ENCODE measurements at regions not wholly inside any gene's neighbourhood (a gene's known extent, or its start where the extent isn't known, plus 50 kb on each side); places are given as distances from the start of the nearest gene placed in this dataset.

- POLR2A ChIA-PET = no interaction called here
- no peaks in the 10 kb centered on the region for H3K9me3 ChIP-seq (ENCODE audit: control insufficient read depth, insufficient read depth, low read depth, low read length)
- CTCF ChIA-PET = no interaction called here
- DNase-seq (ENCODE audit: low read depth, low spot score) (no peak), ATAC-seq (no peak)
- H3K4me3 ChIP-seq (ENCODE audit: low read depth in 2 of 2, low read length in 2 of 2) = no peak overlapping the region
- no peaks in the 10 kb centered on the region for H3K36me3 ChIP-seq (ENCODE audit: control insufficient read depth, insufficient read depth, low read length)
- no peaks in the 10 kb centered on the region for H3K27me3 ChIP-seq (ENCODE audit: control insufficient read depth, insufficient read depth, low read length)
- in situ Hi-C loops (cut with HindIII; ENCODE audit: low pct_unique_long_range_greater_than_20kb, low sequenced_read_pairs) (no loop called here), intact Hi-C loops (cut with micrococcal nuclease; ENCODE audit: unreplicated experiment) (no loop called here)
- H3K4me1 ChIP-seq (ENCODE audit: control insufficient read depth, insufficient read depth, low read length) = no peaks in the 10 kb centered on the region
- no peak for TF ChIP-seq POLR2AphosphoS5 (IDR thresholded peaks at IDR 0.05; ENCODE audit: low read depth, low read length)
- TF ChIP-seq TCF7L2 (IDR thresholded peaks at IDR 0.05; ENCODE audit: low read depth, low read length) = no peak
- TF ChIP-seq, protein P1, sequence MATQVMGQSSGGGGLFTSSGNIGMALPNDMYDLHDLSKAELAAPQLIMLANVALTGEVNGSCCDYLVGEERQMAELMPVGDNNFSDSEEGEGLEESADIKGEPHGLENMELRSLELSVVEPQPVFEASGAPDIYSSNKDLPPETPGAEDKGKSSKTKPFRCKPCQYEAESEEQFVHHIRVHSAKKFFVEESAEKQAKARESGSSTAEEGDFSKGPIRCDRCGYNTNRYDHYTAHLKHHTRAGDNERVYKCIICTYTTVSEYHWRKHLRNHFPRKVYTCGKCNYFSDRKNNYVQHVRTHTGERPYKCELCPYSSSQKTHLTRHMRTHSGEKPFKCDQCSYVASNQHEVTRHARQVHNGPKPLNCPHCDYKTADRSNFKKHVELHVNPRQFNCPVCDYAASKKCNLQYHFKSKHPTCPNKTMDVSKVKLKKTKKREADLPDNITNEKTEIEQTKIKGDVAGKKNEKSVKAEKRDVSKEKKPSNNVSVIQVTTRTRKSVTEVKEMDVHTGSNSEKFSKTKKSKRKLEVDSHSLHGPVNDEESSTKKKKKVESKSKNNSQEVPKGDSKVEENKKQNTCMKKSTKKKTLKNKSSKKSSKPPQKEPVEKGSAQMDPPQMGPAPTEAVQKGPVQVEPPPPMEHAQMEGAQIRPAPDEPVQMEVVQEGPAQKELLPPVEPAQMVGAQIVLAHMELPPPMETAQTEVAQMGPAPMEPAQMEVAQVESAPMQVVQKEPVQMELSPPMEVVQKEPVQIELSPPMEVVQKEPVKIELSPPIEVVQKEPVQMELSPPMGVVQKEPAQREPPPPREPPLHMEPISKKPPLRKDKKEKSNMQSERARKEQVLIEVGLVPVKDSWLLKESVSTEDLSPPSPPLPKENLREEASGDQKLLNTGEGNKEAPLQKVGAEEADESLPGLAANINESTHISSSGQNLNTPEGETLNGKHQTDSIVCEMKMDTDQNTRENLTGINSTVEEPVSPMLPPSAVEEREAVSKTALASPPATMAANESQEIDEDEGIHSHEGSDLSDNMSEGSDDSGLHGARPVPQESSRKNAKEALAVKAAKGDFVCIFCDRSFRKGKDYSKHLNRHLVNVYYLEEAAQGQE (IDR thresholded peaks at IDR 0.05; ENCODE audit: insufficient read depth in 1 of 2, low read depth in 2 of 2, low read length in 1 of 2) = no peak
- no peak for TF ChIP-seq CTCF (IDR thresholded peaks at IDR 0.05)
- TF ChIP-seq SIN3A (IDR thresholded peaks at IDR 0.05; ENCODE audit: borderline replicate concordance, insufficient read depth, low read depth, low read length) = no peak
- H3K27ac ChIP-seq (ENCODE audit: low read length) = no peak overlapping the region
- no TSS peak for BruUV-seq (replicated peaks)
Measured at GRCh38 chr11:105193260-105193659, 53.7 kb upstream of the CARD18 start.

GRCh38 chr11:105192115-105192514 lies 52.5 kb upstream of the CARD18 start:
- no TSS peak for BruUV-seq (replicated peaks)
- H3K4me1 ChIP-seq (ENCODE audit: control insufficient read depth, insufficient read depth, low read length) = no peaks in the 10 kb centered on the region
- intact Hi-C loops (cut with micrococcal nuclease; ENCODE audit: unreplicated experiment) = no loop called here
- no peak for ATAC-seq
- H3K9me3 ChIP-seq (ENCODE audit: control insufficient read depth, insufficient read depth, low read depth, low read length) = no peaks in the 10 kb centered on the region
- no peak overlapping the region for H3K27ac ChIP-seq (ENCODE audit: low read length)
- ChIA-PET POLR2A (no interaction called here), CTCF (no interaction called here)
- DNase-seq (ENCODE audit: low read depth, low spot score) = no peak
- in situ Hi-C loops (cut with HindIII; ENCODE audit: low pct_unique_long_range_greater_than_20kb, low sequenced_read_pairs) = no loop called here
- H3K4me3 ChIP-seq (ENCODE audit: low read depth in 2 of 2, low read length in 2 of 2) = no peak overlapping the region
- TF ChIP-seq TCF7L2 (IDR thresholded peaks at IDR 0.05; ENCODE audit: low read depth, low read length) = no peak
- TF ChIP-seq SIN3A (IDR thresholded peaks at IDR 0.05; ENCODE audit: borderline replicate concordance, insufficient read depth, low read depth, low read length) = no peak
- TF ChIP-seq, protein P1 (IDR thresholded peaks at IDR 0.05; ENCODE audit: insufficient read depth in 1 of 2, low read depth in 2 of 2, low read length in 1 of 2) = no peak
- no peak for TF ChIP-seq CTCF (IDR thresholded peaks at IDR 0.05)
- no peaks in the 10 kb centered on the region for H3K36me3 ChIP-seq (ENCODE audit: control insufficient read depth, insufficient read depth, low read length)
- H3K27me3 ChIP-seq (ENCODE audit: control insufficient read depth, insufficient read depth, low read length) = no peaks in the 10 kb centered on the region
